ENCODE measurements at regions not wholly inside any gene's neighbourhood (a gene's known extent, or its start where the extent isn't known, plus 50 kb on each side); places are given as distances from the start of the nearest gene placed in this dataset.
A peak's percentile ranks its signal among the peaks of the same experiment; 100 is the strongest.

GRCh38 chr13:99819967-99820366 lies 151.6 kb downstream of the ZIC5 start:
- DNase-seq, result no peak

GRCh38 chr13:99816321-99816720 lies 155.2 kb downstream of the ZIC5 start:
- DNase-seq, result no peak

GRCh38 chr13:99813336-99814095 lies 158.1 kb downstream of the ZIC5 start:
- no peak for DNase-seq

- no peak for DNase-seq
These were observed 158.9 kb downstream of the ZIC5 start for GRCh38 chr13:99812625-99813024.

GRCh38 chr13:99811067-99811700 lies 160.4 kb downstream of the ZIC5 start:
- DNase-seq, result no peak

GRCh38 chr13:99809926-99810325 lies 161.6 kb downstream of the ZIC5 start:
- no peak for DNase-seq

GRCh38 chr13:99809496-99809895 lies 162.1 kb downstream of the ZIC5 start:
- DNase-seq, result no peak

- DNase-seq, result no peak
These were observed 162.8 kb downstream of the ZIC5 start for GRCh38 chr13:99808786-99809185.

GRCh38 chr13:99806671-99807070 lies 164.9 kb downstream of the ZIC5 start:
- no peak for DNase-seq

- DNase-seq, result no peak
These were observed 166.2 kb downstream of the ZIC5 start for GRCh38 chr13:99805361-99805760.

- DNase-seq, result no peak
These were observed 168.4 kb downstream of the ZIC5 start for GRCh38 chr13:99803141-99803540.

- no peak for DNase-seq
These were observed 169.2 kb downstream of the ZIC5 start for GRCh38 chr13:99802416-99802815.

- DNase-seq, result no peak
These were observed 170.6 kb downstream of the ZIC5 start for GRCh38 chr13:99800951-99801350.

- DNase-seq, result no peak
These were observed 171.6 kb downstream of the ZIC5 start for GRCh38 chr13:99800011-99800410.

GRCh38 chr13:99798756-99799155 lies 172.8 kb downstream of the ZIC5 start:
- no peak for DNase-seq

GRCh38 chr13:99797691-99798090 lies 173.9 kb downstream of the ZIC5 start:
- DNase-seq, result no peak

- DNase-seq, result peak; percentile 6
These were observed 175.3 kb downstream of the ZIC5 start for GRCh38 chr13:99796175-99796819.

GRCh38 chr13:99792079-99792921 lies 179.3 kb downstream of the ZIC5 start:
- no peak for DNase-seq

- DNase-seq, result no peak
These were observed 188.9 kb downstream of the ZIC5 start for GRCh38 chr13:99782669-99783068.

GRCh38 chr13:99778500-99778899 lies 193.1 kb downstream of the ZIC5 start:
- no peak for DNase-seq

GRCh38 chr13:99777873-99778272 lies 193.7 kb downstream of the ZIC5 start:
- no peak for DNase-seq

- DNase-seq, result no peak
These were observed 196.9 kb downstream of the ZIC5 start for GRCh38 chr13:99774644-99775043.

- no peak for DNase-seq
These were observed 202.6 kb downstream of the ZIC5 start for GRCh38 chr13:99768986-99769385.

All from stimulated activated CD4-positive, alpha-beta T cell treated with anti-CD3 and anti-CD28 coated beads, Interleukin-1b, Interleukin-23, amount 100 ng/mL, for 48 hours (primary cell).